Left ventricle myocardium inferior (tissue), 1 donor: ENCODE measurements at regions not wholly inside any gene's neighbourhood (a gene's known extent, or its start where the extent isn't known, plus 50 kb on each side); places are given as distances from the start of the nearest gene placed in this dataset.

Experiments
- DNase-seq: peaks from one replicate; pipeline ENCODE4 v3.0.0-alpha.2; 2020
- H3K27ac ChIP-seq: fragments of 200-600 bp; replicated peaks from 2 replicates; pipeline ENCODE4 v1.8.0; 2021
- H3K27me3 ChIP-seq: fragments of 200-600 bp; 2 replicates; pipeline ENCODE4 v1.8.0; 2021; ENCODE audit warnings: low read depth
- H3K36me3 ChIP-seq: fragments of 200-600 bp; 2 replicates; pipeline ENCODE4 v1.8.0; 2021
- H3K4me1 ChIP-seq: fragments of 200-600 bp; 2 replicates; pipeline ENCODE4 v1.8.0; 2021
- H3K4me3 ChIP-seq: fragments of 200-600 bp; 2 replicates; pipeline ENCODE4 v1.8.0; 2021; ENCODE audit warnings: mild to moderate bottlenecking, moderate library complexity
- H3K9me3 ChIP-seq: fragments of 200-600 bp; replicated peaks from 2 replicates; pipeline ENCODE4 v1.8.0; 2021
- intact Hi-C: fragments of 100-400 bp; cut with micrococcal nuclease; formaldehyde crosslinking; loops from one replicate; pipeline ENCODE4 v1.11.0; 2022
- TF ChIP-seq, protein P1 (sequence below): fragments of 200-600 bp; IDR thresholded peaks from 2 replicates; pipeline ENCODE4 v1.8.0; 2021; ENCODE audit warnings: antibody characterized with exemption, mild to moderate bottlenecking, borderline replicate concordance
- donor health status: DM: no; HTN: yes; CAD: no; lungs with severe emphysema.

DNA sequence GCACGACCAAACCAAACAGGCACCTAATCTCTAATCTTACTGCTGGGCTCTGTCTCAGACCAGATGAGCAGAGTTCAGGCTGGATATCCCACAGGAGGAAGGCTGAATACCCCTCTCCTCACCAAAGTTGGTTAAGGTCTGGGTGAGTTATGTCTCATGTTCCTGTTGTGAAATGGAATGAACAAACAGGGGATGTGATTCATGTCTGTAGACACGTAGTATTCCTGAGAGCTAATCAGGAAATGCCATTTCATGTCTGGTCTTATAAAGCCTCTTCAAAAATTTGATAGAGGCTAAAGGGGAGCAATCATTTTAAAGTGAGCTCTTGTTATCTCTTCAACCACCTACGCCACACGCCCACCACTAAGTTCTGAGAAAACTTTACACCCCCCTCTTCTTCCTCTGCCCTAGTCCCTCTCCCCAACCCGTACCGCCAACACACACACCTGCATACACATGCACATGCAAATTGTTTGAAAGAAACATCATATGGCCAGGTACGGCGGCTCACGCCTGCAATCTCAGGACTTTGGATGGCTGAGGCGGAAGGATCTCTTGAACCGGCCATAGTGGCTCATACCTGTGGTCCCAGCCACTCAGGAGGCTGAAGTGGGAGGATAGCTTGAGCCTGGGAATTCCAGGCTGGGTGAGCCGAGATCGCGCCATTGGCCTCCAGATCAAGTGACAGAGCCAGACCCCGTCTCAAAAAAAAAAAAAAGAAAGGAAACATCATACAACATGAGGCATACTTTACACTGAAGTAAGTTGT lies 69.8 kb upstream of the RAI14 start:
- Histone ChIP-seq H3K4me3 (no peak overlapping the region), H3K4me1 (peaks cover 3% of the 10 kb centered on the region), H3K27me3 (peaks cover 6% of the 10 kb centered on the region), H3K9me3 (no peaks in the 10 kb centered on the region), H3K36me3 (no peaks in the 10 kb centered on the region), H3K27ac (no peak overlapping the region)
- intact Hi-C loops: no loop called here
- DNase-seq: no peak
- TF ChIP-seq, protein P1, sequence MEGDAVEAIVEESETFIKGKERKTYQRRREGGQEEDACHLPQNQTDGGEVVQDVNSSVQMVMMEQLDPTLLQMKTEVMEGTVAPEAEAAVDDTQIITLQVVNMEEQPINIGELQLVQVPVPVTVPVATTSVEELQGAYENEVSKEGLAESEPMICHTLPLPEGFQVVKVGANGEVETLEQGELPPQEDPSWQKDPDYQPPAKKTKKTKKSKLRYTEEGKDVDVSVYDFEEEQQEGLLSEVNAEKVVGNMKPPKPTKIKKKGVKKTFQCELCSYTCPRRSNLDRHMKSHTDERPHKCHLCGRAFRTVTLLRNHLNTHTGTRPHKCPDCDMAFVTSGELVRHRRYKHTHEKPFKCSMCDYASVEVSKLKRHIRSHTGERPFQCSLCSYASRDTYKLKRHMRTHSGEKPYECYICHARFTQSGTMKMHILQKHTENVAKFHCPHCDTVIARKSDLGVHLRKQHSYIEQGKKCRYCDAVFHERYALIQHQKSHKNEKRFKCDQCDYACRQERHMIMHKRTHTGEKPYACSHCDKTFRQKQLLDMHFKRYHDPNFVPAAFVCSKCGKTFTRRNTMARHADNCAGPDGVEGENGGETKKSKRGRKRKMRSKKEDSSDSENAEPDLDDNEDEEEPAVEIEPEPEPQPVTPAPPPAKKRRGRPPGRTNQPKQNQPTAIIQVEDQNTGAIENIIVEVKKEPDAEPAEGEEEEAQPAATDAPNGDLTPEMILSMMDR: no peak

DNA sequence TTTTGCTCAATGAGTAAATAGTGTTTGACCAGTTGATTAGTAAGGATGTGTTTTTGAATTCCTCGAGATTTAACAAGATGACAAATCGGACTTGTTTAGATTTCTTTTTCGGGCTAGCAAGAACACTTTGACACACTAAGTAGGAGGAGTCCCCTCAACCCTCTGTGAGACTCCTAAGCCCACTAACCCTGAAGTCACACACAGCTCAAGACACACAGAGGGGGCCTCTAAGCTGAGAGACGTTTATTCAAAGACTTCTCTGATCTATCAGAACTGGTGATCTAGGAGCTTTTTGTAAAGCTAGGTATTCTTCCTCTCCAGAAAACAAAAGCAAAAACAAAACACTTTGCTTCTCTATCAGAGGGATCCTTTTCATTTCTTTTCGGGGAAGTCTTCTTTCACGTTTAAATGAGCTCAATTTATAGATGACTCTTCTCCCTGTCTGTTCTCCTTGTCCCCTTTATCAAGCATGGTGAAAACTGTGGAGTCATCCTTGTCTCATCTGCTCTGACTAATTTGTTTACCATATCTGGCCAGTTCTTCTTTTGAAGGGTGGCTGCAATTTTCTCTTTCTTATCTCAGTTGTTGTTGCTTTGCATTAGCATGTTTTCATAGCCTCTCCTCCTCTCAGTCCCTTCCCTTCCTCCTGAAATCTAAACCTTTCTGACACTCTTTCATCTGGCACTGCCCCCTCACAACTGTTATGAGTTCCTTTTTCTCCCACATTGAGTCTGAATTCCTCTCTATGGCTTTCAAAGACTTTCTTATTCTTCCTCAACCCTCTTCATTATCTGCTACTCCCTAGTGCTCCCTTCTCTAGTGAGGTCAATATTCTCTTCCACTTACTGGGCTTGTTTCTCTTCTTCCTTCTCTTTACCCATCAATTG lies 68.5 kb upstream of the RAI14 start:
- H3K9me3 ChIP-seq: no peaks in the 10 kb centered on the region
- H3K27me3 ChIP-seq: peaks cover 6% of the 10 kb centered on the region
- H3K4me1 ChIP-seq: peaks cover 3% of the 10 kb centered on the region
- no peak overlapping the region for H3K27ac ChIP-seq
- DNase-seq: no peak
- intact Hi-C loops: no loop called here
- TF ChIP-seq, protein P1: no peak
- no peaks in the 10 kb centered on the region for H3K36me3 ChIP-seq
- H3K4me3 ChIP-seq: no peak overlapping the region

DNA sequence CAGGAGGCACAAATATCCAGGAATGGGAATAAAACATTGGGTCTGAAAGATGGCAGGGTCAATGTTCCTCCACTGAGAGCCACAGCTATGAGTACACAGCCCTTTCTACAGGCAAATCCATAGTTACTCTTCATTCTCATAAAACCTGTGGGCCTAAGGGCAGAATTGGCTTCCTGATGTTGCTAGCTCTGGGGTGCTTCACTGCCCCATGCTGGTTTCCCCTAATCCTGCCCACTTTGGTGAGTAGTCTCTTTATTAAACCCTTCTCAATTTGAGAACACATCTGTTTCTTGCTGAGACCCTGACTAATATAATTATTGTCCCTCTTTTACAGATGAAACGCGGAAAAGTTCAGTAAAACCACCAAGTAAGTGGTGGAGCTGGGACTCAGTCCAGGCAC lies 66.3 kb upstream of the RAI14 start:
- H3K27me3 ChIP-seq: no peaks in the 10 kb centered on the region
- no peak for DNase-seq
- H3K4me3 ChIP-seq: no peak overlapping the region
- H3K27ac ChIP-seq: no peak overlapping the region
- intact Hi-C loops: no loop called here
- TF ChIP-seq, protein P1: no peak
- no peaks in the 10 kb centered on the region for H3K9me3 ChIP-seq
- no peaks in the 10 kb centered on the region for H3K36me3 ChIP-seq
- H3K4me1 ChIP-seq: no peaks in the 10 kb centered on the region

DNA sequence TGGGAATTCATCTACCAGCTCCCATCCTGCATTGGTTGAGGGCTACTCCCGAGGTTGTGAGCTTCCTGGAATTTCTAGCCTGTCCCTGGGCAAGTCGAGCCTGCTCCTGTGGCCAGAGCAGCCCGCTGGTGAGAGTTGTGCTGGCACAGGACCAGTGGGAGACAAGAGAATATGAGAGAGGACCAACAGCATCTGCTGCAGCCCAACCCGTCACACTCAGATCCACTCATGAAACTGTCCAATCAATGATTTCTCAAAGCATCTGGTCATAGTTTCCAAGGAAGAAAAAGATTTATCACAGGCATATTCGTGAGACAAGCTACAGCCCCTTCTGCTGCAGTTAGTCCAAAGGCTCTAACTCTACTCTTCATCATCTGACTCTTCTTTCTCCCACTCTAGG lies 64.4 kb upstream of the RAI14 start:
- Histone ChIP-seq H3K27ac (no peak overlapping the region), H3K4me3 (no peak overlapping the region), H3K4me1 (no peaks in the 10 kb centered on the region), H3K9me3 (no peaks in the 10 kb centered on the region), H3K36me3 (no peaks in the 10 kb centered on the region), H3K27me3 (no peaks in the 10 kb centered on the region)
- intact Hi-C loops: no loop called here
- no peak for DNase-seq
- TF ChIP-seq, protein P1: no peak

DNA sequence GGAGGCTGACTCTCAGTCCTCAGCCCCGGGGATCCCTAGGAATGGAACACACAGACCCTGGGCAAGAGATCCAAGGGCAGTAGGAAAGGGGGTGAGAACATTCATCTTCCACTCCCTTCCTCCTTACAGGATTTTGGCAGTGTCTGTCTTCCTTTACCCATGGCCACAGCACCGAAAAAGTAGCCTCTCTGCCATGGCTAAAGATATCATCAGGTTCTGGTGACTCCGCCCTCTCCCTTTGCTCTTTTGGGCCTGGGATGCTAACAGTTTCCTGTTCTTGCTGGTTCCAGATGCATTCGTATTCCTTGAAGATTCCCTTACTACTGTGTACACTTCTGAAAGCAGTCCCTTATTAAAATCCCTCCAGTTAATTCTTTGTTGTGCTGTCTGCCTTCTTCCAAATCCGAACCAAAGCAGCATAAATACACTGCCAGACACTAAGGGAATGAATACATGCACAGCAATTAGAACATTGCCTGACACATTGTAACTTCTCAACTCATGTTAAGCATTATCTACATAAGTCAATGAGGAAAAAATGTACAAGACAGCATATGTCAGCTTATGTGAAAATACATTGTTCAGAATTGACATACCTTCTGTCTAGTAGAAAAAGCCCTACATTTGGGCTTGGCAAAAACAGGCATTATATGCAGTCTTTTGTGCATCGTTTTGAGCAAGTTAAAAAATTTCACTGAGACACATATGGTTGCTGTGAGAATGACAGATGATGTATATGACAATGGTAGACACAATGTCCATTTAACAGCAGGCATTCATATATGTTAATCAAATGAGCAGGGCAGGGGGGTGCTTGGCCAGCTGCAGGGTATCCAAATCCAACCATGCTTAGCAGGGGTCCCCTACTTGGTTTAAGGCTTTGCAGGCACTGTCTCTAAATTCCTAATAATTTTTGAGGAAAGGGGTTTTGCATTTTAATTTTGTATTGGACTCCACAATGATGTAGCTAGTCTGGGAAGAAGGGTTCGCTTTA lies 58.8 kb upstream of the RAI14 start:
- TF ChIP-seq, protein P1: no peak
- no peaks in the 10 kb centered on the region for H3K27me3 ChIP-seq
- H3K4me3 ChIP-seq: no peak overlapping the region
- peaks cover 12% of the 10 kb centered on the region for H3K4me1 ChIP-seq
- no peak overlapping the region for H3K27ac ChIP-seq
- no peaks in the 10 kb centered on the region for H3K36me3 ChIP-seq
- DNase-seq: no peak
- H3K9me3 ChIP-seq: no peaks in the 10 kb centered on the region
- intact Hi-C loops: no loop called here
